B cell (primary cell): ENCODE measurements at regions not wholly inside any gene's neighbourhood (a gene's known extent, or its start where the extent isn't known, plus 50 kb on each side); places are given as distances from the start of the nearest gene placed in this dataset.
"Not testable (repeated sequence)": the region's sequence is repeated elsewhere in the genome, so short reads cannot be mapped to it uniquely, and the experiment has no call there.

Source experiments
- ATAC-seq: fragments of 200-7000 bp; cut with Tn5 transposase; one replicate; pipeline ENCODE4 v1.10.0; 2021; ENCODE audit warnings: low read depth, mild to moderate bottlenecking, moderate number of reproducible peaks, moderate library complexity
- CTCF ChIA-PET: fragments of 350-600 bp; sonication (Branson Sonifier 250); formaldehyde crosslinking; loops from one replicate; lab custom pipeline; 2021; ENCODE audit warnings: antibody characterized with exemption, inconsistent platforms; lab: Charles Lee
- POLR2A ChIA-PET: fragments of 350-600 bp; sonication (Branson Sonifier 250); formaldehyde crosslinking; loops from one replicate; lab custom pipeline; 2021; ENCODE audit warnings: antibody characterized with exemption; lab: Charles Lee
- DNase-seq: peaks from one replicate; pipeline ENCODE4 v3.0.0; 2013
- H2AFZ ChIP-seq: 2 replicates; pipeline ENCODE4 v1.6.1; 2012; ENCODE audit warnings: mild to moderate bottlenecking, low read depth, low read length; ENCODE audit not compliant: insufficient read depth, poor library complexity, severe bottlenecking
- H3K27ac ChIP-seq, 2 donors: 1 replicate in 1 of 2; 2 replicates in 1 of 2; pipeline ENCODE4 v1.5.1; 2012 to 2013; ENCODE audit warnings: low read length in 2 of 2, mild to moderate bottlenecking in 2 of 2, moderate library complexity in 1 of 2
- H3K27me3 ChIP-seq, 4 experiments: fragments of 200-600 bp in 1 of 4; sonication (generic) in 1 of 4; replicated peaks in 1 of 4; 1 replicate in 2 of 4; 2 replicates in 2 of 4; pipeline versions ENCODE4 v1.6.1 to v1.7.0; 2013 to 2016; ENCODE audit warnings: low read length in 3 of 4, mild to moderate bottlenecking in 2 of 4, mixed read lengths in 1 of 4, moderate library complexity in 1 of 4; ENCODE audit not compliant: insufficient read depth in 4 of 4, control insufficient read depth in 3 of 4; ENCODE audit errors: control extremely low read depth in 1 of 4
- H3K36me3 ChIP-seq, 2 experiments: replicated peaks in 1 of 2; 1 replicate in 1 of 2; 2 replicates in 1 of 2; pipeline versions ENCODE4 v1.6.1 to v1.7.1; 2013; ENCODE audit warnings: low read length in 1 of 2; ENCODE audit not compliant: insufficient read depth in 2 of 2, control insufficient read depth in 1 of 2; ENCODE audit errors: control extremely low read depth in 1 of 2, extremely low read depth in 1 of 2
- H3K4me1 ChIP-seq, 2 donors: fragments of 200-600 bp in 1 of 2; sonication (generic) in 1 of 2; 1 replicate in 1 of 2; 2 replicates in 1 of 2; pipeline versions ENCODE4 v1.5.1 to v1.6.1; 2013 to 2017; ENCODE audit warnings: low read length in 2 of 2; ENCODE audit not compliant: control insufficient read depth in 2 of 2, insufficient read depth in 2 of 2
- H3K4me2 ChIP-seq: replicated peaks from 2 replicates; pipeline ENCODE3; 2012; ENCODE audit warnings: mild to moderate bottlenecking, low read depth, low read length; ENCODE audit not compliant: poor library complexity, severe bottlenecking
- H3K4me3 ChIP-seq, 5 experiments: fragments of 200-600 bp in 1 of 5; sonication (generic) in 1 of 5; 1 replicate in 3 of 5; 2 replicates in 2 of 5; pipeline versions ENCODE4 v1.5.1 to v1.7.0; 2011 to 2016; ENCODE audit warnings: low read length in 4 of 5, mild to moderate bottlenecking in 4 of 5, low read depth in 2 of 5, control low read depth in 1 of 5, moderate library complexity in 1 of 5; ENCODE audit not compliant: insufficient read depth in 1 of 5; ENCODE audit errors: control extremely low read depth in 1 of 5, extremely low read depth in 1 of 5
- H3K79me2 ChIP-seq: fragments of 200-600 bp; sonication (generic); one replicate; pipeline ENCODE4 v1.6.0; 2016; ENCODE audit warnings: low read length; ENCODE audit not compliant: control insufficient read depth, insufficient read depth
- H3K9ac ChIP-seq: fragments of 200-600 bp; sonication (generic); 2 replicates; pipeline ENCODE4 v1.6.1; 2017; ENCODE audit warnings: mild to moderate bottlenecking, low read length, moderate library complexity
- H3K9me3 ChIP-seq, 3 donors: one replicate each; pipeline versions ENCODE4 v1.6.1 to v1.7.1; 2013; ENCODE audit warnings: low read length in 2 of 3; ENCODE audit not compliant: control insufficient read depth in 2 of 3, insufficient read depth in 1 of 3; ENCODE audit errors: control extremely low read depth in 1 of 3
- H4K20me1 ChIP-seq: 2 replicates; pipeline ENCODE4 v1.6.0; 2012; ENCODE audit warnings: mild to moderate bottlenecking, low read length; ENCODE audit not compliant: insufficient read depth, control insufficient read depth, poor library complexity, severe bottlenecking
- H3K27ac Mint-ChIP-seq: one replicate; pipeline ENCODE4 v1.8.0; 2021; ENCODE audit warnings: mixed read lengths
- H3K27me3 Mint-ChIP-seq: one replicate; pipeline ENCODE4 v1.8.0; 2021; ENCODE audit warnings: mixed read lengths
- H3K4me1 Mint-ChIP-seq: one replicate; pipeline ENCODE4 v1.8.0; 2021; ENCODE audit warnings: mixed read lengths
- H3K4me3 Mint-ChIP-seq: one replicate; pipeline ENCODE4 v1.8.0; 2021; ENCODE audit warnings: mixed read lengths
- H3K9me3 Mint-ChIP-seq: one replicate; pipeline ENCODE4 v1.8.0; 2022; ENCODE audit warnings: mixed read lengths; ENCODE audit not compliant: insufficient read depth
- CTCF ChIP-seq: fragments of 200-600 bp; IDR thresholded peaks from one replicate; pipeline ENCODE4 v1.8.0; 2022; ENCODE audit warnings: antibody characterized with exemption, mild to moderate bottlenecking
- EZH2 ChIP-seq: IDR thresholded peaks from 2 replicates; pipeline ENCODE4 v1.6.1; 2012; ENCODE audit warnings: borderline replicate concordance, low read depth, mild to moderate bottlenecking, moderate library complexity, low read length; ENCODE audit not compliant: insufficient read depth, poor library complexity, severe bottlenecking
- WGBS: methylation state at CpG from one replicate; pipeline ENCODE4 v1.1.5; 2013; ENCODE audit warnings: missing lambda C conversion rate; ENCODE audit not compliant: insufficient coverage; 5-methylcytosine and 5-hydroxymethylcytosine counted together
- intact Hi-C: fragments of 100-400 bp; cut with micrococcal nuclease; formaldehyde crosslinking; loops from one replicate; pipeline ENCODE4 v1.10.0; 2022

- Mint-ChIP-seq H3K4me3 (no peak overlapping the region), H3K27ac (no peak overlapping the region), H3K27me3 (no peaks in the 10 kb centered on the region), H3K9me3 (no peaks in the 10 kb centered on the region), H3K4me1 (peaks cover 6% of the 10 kb centered on the region)
- intact Hi-C loops: no loop called here
- Histone ChIP-seq H3K27ac (no peak overlapping the region), H3K36me3 (no peaks in the 10 kb centered on the region), H3K4me1 (peaks cover 0 to 8% of the 10 kb centered on the region in 2 donors), H3K9ac (no peak overlapping the region), H3K9me3 (no peaks in the 10 kb centered on the region), H3K4me3 (no peak overlapping the region), H3K79me2 (no peaks in the 10 kb centered on the region), H4K20me1 (no peaks in the 10 kb centered on the region), H3K27me3 (no peaks in the 10 kb centered on the region), H3K4me2 (no peak overlapping the region), H2AFZ (no peak overlapping the region)
- ChIA-PET POLR2A (no interaction called here), CTCF (interaction anchor here (2.1 kb wide), 1 partner anchor 11 kb away, joined by 7 read pairs; no protein-coding TSS in a partner anchor)
- TF ChIP-seq EZH2 (no peak), CTCF (no peak)
- DNase-seq (no peak), ATAC-seq (no peak)
- WGBS: 98% methylated on average over 5 of the region's 5 CpGs
Measured at GRCh38 chr5:160496784-160497183, 75.1 kb downstream of the PTTG1 start.

- Histone ChIP-seq H3K9me3 (no peaks in the 10 kb centered on the region), H3K4me1 (peaks cover 0 to 8% of the 10 kb centered on the region in 2 donors), H2AFZ (no peak overlapping the region), H3K27ac (no peak overlapping the region), H4K20me1 (no peaks in the 10 kb centered on the region), H3K9ac (no peak overlapping the region), H3K36me3 (no peaks in the 10 kb centered on the region), H3K4me3 (no peak overlapping the region), H3K79me2 (no peaks in the 10 kb centered on the region), H3K4me2 (no peak overlapping the region), H3K27me3 (no peaks in the 10 kb centered on the region)
- Mint-ChIP-seq H3K4me1 (peaks cover 6% of the 10 kb centered on the region), H3K27ac (no peak overlapping the region), H3K9me3 (no peaks in the 10 kb centered on the region), H3K4me3 (no peak overlapping the region), H3K27me3 (no peaks in the 10 kb centered on the region)
- no peak for ATAC-seq
- POLR2A ChIA-PET: no interaction called here
- no peak for TF ChIP-seq EZH2
- TF ChIP-seq CTCF: no peak
- CTCF ChIA-PET: interaction anchor here (0.6 to 2.1 kb wide), 5 partner anchors 10 to 1184 kb away, joined by 3 to 7 read pairs (median 3); no protein-coding TSS in a partner anchor
- no peak for DNase-seq
- intact Hi-C loops: no loop called here
- WGBS: no CpG with 5 or more reads among the region's 2 CpGs
Measured at GRCh38 chr5:160497878-160498277, 76.2 kb downstream of the PTTG1 start.

GRCh38 chr5:160498441-160499043, 76.9 kb downstream of the PTTG1 start:
- DNase-seq, H3K4me3 Mint-ChIP-seq, H3K4me3 ChIP-seq, H2AFZ ChIP-seq, H3K4me1 Mint-ChIP-seq, H3K27ac ChIP-seq, H3K9me3 Mint-ChIP-seq, POLR2A ChIA-PET, H3K36me3 ChIP-seq, ATAC-seq, H3K27ac Mint-ChIP-seq, H3K27me3 ChIP-seq, H3K4me1 ChIP-seq, H3K79me2 ChIP-seq, intact Hi-C loops, H4K20me1 ChIP-seq, H3K9ac ChIP-seq, H3K4me2 ChIP-seq, H3K9me3 ChIP-seq, H3K27me3 Mint-ChIP-seq: not testable (repeated sequence)
- 100% methylated on average over 1 of the region's 21 CpGs for WGBS
- CTCF ChIA-PET: interaction anchor here (0.6 to 2.1 kb wide), 4 partner anchors 9 to 150 kb away, joined by 3 to 7 read pairs (median 4); no protein-coding TSS in a partner anchor
